Hematopoietic multipotent progenitor cell treated with erythropoietin and hydrocortisone succinate and interleukin-3 and kit ligand, for 6 days (in vitro differentiated cells): ENCODE measurements at regions not wholly inside any gene's neighbourhood (a gene's known extent, or its start where the extent isn't known, plus 50 kb on each side); places are given as distances from the start of the nearest gene placed in this dataset.
"Not testable (repeated sequence)": the region's sequence is repeated elsewhere in the genome, so short reads cannot be mapped to it uniquely, and the experiment has no call there.

Source experiments
- DNase-seq: peaks from one replicate; pipeline ENCODE4 v3.0.0-alpha.2; 2015

DNA sequence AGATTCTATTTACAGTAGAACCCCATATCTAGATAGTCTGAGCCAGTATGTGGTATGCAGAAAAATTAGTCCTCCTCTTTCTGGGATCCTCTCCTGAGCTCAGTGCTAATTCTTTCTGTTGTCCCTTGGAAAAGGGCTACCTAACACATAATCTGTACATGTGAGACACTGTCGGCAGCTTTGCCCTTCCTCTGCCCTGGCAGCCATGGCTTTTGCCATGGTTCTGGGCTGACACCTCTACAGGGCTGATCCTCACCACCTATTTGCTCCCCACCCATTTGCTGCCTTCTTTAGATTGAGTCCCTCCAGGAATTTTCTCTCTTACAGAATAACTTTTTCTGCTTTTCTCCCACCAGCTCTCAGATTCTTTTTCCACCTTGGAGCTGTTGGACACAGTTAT, 64.7 kb upstream of the MAP9 start:
- no peak for DNase-seq

GRCh38 chr4:155439760-155440159, 63.0 kb upstream of the MAP9 start:
- not testable (repeated sequence) for DNase-seq

DNA sequence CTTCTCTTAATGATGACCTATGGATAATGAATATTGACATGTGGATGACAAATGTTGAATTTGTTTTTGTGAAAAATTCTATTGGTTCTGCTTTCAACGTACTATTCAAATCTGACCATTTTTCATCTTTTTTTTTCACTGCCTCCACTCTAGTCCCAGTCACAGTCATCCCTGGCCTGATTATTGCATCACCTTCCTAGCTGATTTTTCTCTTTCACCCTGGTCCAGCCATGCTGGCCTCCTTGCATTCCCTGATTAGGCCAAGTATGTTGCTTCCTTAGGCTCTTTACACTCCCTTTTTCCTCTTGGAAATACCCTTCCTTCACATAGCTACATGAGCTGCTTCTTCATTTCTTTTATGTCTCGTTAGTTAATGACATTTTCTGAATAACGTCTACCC, 58.1 kb upstream of the MAP9 start:
- no peak for DNase-seq

- no peak for DNase-seq
These were observed 57.6 kb upstream of the MAP9 start for GRCh38 chr4:155434366-155434765.

- no peak for DNase-seq
These were observed 57.0 kb upstream of the MAP9 start for GRCh38 chr4:155433636-155434360.

DNA sequence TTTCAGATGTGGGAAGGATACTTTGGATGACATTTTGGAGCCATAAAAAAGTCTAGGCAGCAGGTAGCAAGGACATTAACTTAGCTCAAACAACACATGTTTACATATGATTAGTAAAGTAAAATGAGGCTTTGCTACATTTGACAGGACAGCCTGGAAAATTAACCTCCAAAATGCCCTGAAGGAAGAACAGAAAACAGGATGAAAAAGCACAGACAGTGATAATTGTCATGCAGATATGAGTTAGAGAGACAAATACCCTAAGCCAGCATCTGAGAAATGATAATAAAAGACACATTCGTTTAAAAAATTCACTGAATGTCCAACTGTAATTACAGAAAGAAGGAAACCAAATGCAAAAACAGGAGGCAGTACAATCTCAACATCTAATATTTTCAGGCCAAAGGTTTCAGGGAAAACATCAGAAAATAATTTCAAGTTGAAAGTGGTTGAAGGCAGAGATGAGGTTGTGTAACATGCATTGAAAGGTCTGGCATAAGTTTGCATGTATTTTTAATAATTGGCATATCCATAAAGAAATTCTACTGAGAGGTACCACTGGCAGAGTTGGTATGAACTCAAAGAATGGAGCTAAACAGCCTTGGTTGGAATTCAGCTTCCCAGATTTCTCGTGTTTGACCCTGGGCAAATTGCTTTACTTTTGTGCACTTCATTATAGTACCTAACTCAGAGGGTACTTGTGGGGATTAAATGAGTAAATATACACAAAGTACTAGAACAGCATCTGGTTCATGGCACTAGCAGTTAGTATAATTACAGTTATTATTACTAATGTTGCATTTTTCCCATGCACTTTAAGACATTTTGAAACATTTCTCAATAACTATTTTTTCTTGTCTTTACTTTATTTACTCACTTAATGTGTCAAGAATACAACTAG, 54.4 kb upstream of the MAP9 start:
- no peak for DNase-seq

DNA sequence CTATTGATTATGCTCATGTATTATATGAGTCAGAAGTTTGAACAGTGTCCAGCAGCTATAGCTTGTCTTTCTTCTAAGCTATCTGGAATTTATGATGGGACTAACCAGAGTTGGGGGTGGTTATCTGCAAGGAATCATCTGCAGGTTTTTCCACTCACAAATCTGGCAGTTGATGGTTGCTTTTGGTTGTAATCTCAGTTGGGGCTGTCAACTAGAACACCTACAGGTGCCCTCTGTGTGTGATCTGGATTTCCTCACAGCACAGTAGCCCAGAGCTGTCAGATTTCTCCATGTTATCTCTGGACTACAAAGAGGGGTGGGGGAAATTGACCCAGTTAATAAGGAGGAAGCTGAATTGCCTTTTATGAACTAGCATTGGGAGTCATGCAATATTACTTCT, 51.4 kb upstream of the MAP9 start:
- DNase-seq: no peak

GRCh38 chr4:155426953-155427352, 50.2 kb upstream of the MAP9 start:
- DNase-seq: no peak
